ENCODE measurements at regions not wholly inside any gene's neighbourhood (a gene's known extent, or its start where the extent isn't known, plus 50 kb on each side); places are given as distances from the start of the nearest gene placed in this dataset.

DNA sequence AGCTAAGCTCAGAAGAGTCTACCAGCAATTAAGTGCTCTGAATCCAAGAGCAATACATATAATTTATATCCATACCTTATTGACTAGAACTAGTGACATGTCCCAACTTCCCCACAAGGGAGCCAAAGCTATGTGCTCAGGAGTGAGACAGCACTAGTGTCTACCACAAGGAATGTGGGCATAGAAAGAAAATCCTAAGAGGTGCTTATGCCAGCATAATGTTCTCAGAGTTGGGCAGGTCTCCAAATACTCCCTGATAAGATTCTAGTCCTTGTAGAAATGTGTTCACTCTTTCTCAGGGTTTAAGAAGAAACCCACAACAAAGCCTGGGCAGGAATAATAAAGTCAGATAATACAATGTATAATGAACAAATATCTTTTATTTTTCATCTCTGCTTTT lies 275.1 kb downstream of the BRINP1 start:
- no peaks in the 10 kb centered on the region for H3K9me2 ChIP-seq (ENCODE audit: insufficient read depth)
- Mint-ChIP-seq H3K27ac (no peak overlapping the region), H3K36me3 (ENCODE audit: low read depth) (no peaks in the 10 kb centered on the region), H3K9me3 (no peaks in the 10 kb centered on the region), H3K4me3 (no peak overlapping the region), H3K27me3 (ENCODE audit: insufficient read depth, low read depth, poor library complexity) (no peaks in the 10 kb centered on the region), H3K4me1 (peaks cover 13% of the 10 kb centered on the region)
- no peak for DNase-seq (ENCODE audit: low spot score)
- H4K20me1 ChIP-seq (replicated peaks; ENCODE audit: insufficient read depth): no peaks in the 10 kb centered on the region
- H3K4me1 ChIP-seq (ENCODE audit: insufficient read depth): peaks cover 6% of the 10 kb centered on the region
- H3K4me3 ChIP-seq: no peak overlapping the region
- H3K79me2 ChIP-seq (replicated peaks; ENCODE audit: insufficient read depth): no peaks in the 10 kb centered on the region
- H3F3A ChIP-seq (replicated peaks; ENCODE audit: low read depth): no peaks in the 10 kb centered on the region
- H3K4me2 ChIP-seq: no peak overlapping the region
- H3K36me3 ChIP-seq (ENCODE audit: insufficient read depth): no peaks in the 10 kb centered on the region
- TF ChIP-seq EZH2phosphoT487 (IDR thresholded peaks at IDR 0.05; ENCODE audit: unreplicated experiment) (no peak), EZH2 (IDR thresholded peaks at IDR 0.05; ENCODE audit: low read depth, unreplicated experiment) (no peak)
- ATAC-seq: no peak
- H2AFZ ChIP-seq: no peak overlapping the region
- H3K27me3 ChIP-seq (ENCODE audit: insufficient read depth): no peaks in the 10 kb centered on the region
- no peak overlapping the region for H3K27ac ChIP-seq (ENCODE audit: low read depth)

DNA sequence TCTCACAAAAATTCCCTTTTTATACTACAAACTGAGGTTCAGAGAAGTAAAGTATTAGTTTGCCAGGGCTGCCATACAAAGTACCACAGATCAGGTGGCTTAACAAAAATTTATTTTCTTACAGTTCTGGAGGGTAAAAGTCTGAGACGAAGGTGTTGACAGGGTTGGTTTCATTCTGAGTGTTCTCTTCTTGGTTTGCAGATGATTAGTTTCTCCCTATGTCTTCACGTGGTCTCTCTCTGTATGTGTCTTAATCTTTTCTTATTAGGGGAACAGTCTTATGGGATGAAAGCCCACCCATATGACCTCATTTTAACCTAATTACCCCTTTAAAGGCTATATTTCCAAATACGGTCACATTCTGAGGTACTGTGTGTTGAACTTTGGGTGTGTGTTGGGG lies 274.2 kb downstream of the BRINP1 start:
- no peak overlapping the region for H3K27ac ChIP-seq (ENCODE audit: low read depth)
- TF ChIP-seq NANOG (IDR thresholded peaks at IDR 0.05; ENCODE audit: borderline replicate concordance): no peak
- H3K36me3 Mint-ChIP-seq (ENCODE audit: low read depth): no peaks in the 10 kb centered on the region
- H3K4me1 Mint-ChIP-seq: peaks cover 10% of the 10 kb centered on the region
- no peaks in the 10 kb centered on the region for H3K4me1 ChIP-seq (ENCODE audit: insufficient read depth)
- no peaks in the 10 kb centered on the region for H3K27me3 Mint-ChIP-seq (ENCODE audit: insufficient read depth, low read depth, poor library complexity)
- no peaks in the 10 kb centered on the region for H3F3A ChIP-seq (replicated peaks; ENCODE audit: low read depth)
- H3K27ac Mint-ChIP-seq: no peak overlapping the region
- no peak overlapping the region for H3K4me2 ChIP-seq
- H3K9me3 Mint-ChIP-seq: no peaks in the 10 kb centered on the region
- no peaks in the 10 kb centered on the region for H3K27me3 ChIP-seq (ENCODE audit: insufficient read depth)
- H3K4me3 Mint-ChIP-seq: no peak overlapping the region
- H3K79me2 ChIP-seq (replicated peaks; ENCODE audit: insufficient read depth): no peaks in the 10 kb centered on the region
- no peaks in the 10 kb centered on the region for H3K9me2 ChIP-seq (ENCODE audit: insufficient read depth)
- H2AFZ ChIP-seq: no peak overlapping the region
- no peaks in the 10 kb centered on the region for H3K36me3 ChIP-seq (ENCODE audit: insufficient read depth)
- no peak for DNase-seq (ENCODE audit: low spot score)
- no peaks in the 10 kb centered on the region for H4K20me1 ChIP-seq (replicated peaks; ENCODE audit: insufficient read depth)
- H3K4me3 ChIP-seq: no peak overlapping the region
- no peak for ATAC-seq

DNA sequence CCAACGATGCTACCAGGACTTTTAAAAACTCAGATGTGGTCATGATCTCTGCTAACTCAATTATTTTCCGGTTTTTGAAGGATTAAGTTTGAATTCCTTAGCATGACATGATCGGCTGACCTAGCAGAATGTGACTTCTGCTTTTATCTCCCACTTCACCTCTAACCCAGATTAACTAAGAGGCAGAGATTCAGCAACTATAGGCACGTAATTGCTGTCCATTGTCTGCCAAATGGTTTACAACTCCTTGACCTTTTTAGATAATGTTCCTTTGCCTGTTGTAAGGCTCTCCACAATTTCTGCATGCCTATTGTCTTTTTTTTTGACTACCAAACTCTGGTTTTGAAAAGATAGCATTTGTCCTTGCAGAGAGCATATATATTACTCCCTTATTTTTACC lies 268.2 kb downstream of the BRINP1 start:
- no peaks in the 10 kb centered on the region for H3K36me3 Mint-ChIP-seq (ENCODE audit: low read depth)
- no peak for ATAC-seq

DNA sequence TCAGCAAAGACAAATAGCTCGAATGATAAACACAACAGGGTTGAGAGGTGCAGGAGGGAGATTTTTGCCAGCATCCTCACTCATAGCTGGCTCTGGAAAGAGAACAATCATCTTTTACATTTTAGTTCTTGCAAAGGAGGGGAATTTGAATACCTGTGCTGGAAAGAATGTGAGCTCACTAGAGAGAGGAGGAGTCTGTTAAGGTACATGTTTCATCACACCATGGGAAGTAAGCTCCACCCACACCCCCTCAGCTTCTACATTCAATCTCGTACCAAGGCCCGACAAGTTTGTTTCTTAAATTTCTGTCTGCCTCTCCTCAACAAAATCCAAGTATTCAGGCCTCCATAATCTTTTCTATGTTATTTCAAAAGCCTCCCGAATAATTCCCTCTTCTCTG lies 254.6 kb downstream of the BRINP1 start:
- H3F3A ChIP-seq (replicated peaks; ENCODE audit: low read depth): no peaks in the 10 kb centered on the region; the same call in 1 of the 2 replicates
- H4K20me1 ChIP-seq (replicated peaks; ENCODE audit: insufficient read depth): no peaks in the 10 kb centered on the region
- no peak overlapping the region for H3K4me3 Mint-ChIP-seq
- H3K9me3 Mint-ChIP-seq: no peaks in the 10 kb centered on the region
- peaks cover 8% of the 10 kb centered on the region; the same call in 1 of the 2 replicates for H3K9me2 ChIP-seq (ENCODE audit: insufficient read depth)
- no peaks in the 10 kb centered on the region for H3K27me3 Mint-ChIP-seq (ENCODE audit: insufficient read depth, low read depth, poor library complexity)
- H3K36me3 Mint-ChIP-seq (ENCODE audit: low read depth): no peaks in the 10 kb centered on the region
- ATAC-seq (peak; percentile 78), DNase-seq (ENCODE audit: low spot score) (peak; percentile 68)
- H2AFZ ChIP-seq: peak overlapping the region; percentile 56; the same call in 1 of the 2 replicates
- H3K4me3 ChIP-seq: no peak overlapping the region
- 0 out of 2 replicates have a peak overlapping the region, but pooled peaks have one; percentile 17 for H3K27ac ChIP-seq (ENCODE audit: low read depth)
- no peaks in the 10 kb centered on the region; the same call in 1 of the 2 replicates for H3K36me3 ChIP-seq (ENCODE audit: insufficient read depth)
- peaks cover 12% of the 10 kb centered on the region for H3K4me1 Mint-ChIP-seq
- 0 out of 2 replicates have a peak overlapping the region, but pooled peaks have one; percentile 13 for H3K4me2 ChIP-seq
- no peaks in the 10 kb centered on the region for H3K27me3 ChIP-seq (ENCODE audit: insufficient read depth)
- no peak overlapping the region for H3K27ac Mint-ChIP-seq
- no peaks in the 10 kb centered on the region for H3K79me2 ChIP-seq (replicated peaks; ENCODE audit: insufficient read depth)
- peaks cover 14% of the 10 kb centered on the region; the same call in 1 of the 2 replicates for H3K4me1 ChIP-seq (ENCODE audit: insufficient read depth)
- TF ChIP-seq POLR2AphosphoS5 (IDR thresholded peaks at IDR 0.05; ENCODE audit: low read depth) (no peak), NANOG (IDR thresholded peaks at IDR 0.05; ENCODE audit: borderline replicate concordance) (no peak), EZH2 (IDR thresholded peaks at IDR 0.05; ENCODE audit: low read depth, unreplicated experiment) (no peak), ZNF114 (CRISPR knock-in tag; IDR thresholded peaks at IDR 0.05) (no peak), CREB1 (CRISPR knock-in tag; IDR thresholded peaks at IDR 0.05; ENCODE audit: low read depth) (no peak)
- TF ChIP-seq, protein P1, sequence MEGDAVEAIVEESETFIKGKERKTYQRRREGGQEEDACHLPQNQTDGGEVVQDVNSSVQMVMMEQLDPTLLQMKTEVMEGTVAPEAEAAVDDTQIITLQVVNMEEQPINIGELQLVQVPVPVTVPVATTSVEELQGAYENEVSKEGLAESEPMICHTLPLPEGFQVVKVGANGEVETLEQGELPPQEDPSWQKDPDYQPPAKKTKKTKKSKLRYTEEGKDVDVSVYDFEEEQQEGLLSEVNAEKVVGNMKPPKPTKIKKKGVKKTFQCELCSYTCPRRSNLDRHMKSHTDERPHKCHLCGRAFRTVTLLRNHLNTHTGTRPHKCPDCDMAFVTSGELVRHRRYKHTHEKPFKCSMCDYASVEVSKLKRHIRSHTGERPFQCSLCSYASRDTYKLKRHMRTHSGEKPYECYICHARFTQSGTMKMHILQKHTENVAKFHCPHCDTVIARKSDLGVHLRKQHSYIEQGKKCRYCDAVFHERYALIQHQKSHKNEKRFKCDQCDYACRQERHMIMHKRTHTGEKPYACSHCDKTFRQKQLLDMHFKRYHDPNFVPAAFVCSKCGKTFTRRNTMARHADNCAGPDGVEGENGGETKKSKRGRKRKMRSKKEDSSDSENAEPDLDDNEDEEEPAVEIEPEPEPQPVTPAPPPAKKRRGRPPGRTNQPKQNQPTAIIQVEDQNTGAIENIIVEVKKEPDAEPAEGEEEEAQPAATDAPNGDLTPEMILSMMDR (conservative IDR thresholded peaks at IDR 0.05; ENCODE audit: low read depth in 2 of 2): no peak

More for the DNA sequence above, 268.2 kb downstream of the BRINP1 start:
- no peak overlapping the region for H3K27ac ChIP-seq (ENCODE audit: low read depth)
- no peaks in the 10 kb centered on the region for H4K20me1 ChIP-seq (replicated peaks; ENCODE audit: insufficient read depth)
- Mint-ChIP-seq H3K27ac (no peak overlapping the region), H3K4me1 (peaks cover 9% of the 10 kb centered on the region; the same call in 2 of the 3 replicates), H3K4me3 (no peak overlapping the region), H3K27me3 (ENCODE audit: insufficient read depth, low read depth, poor library complexity) (no peaks in the 10 kb centered on the region), H3K9me3 (no peaks in the 10 kb centered on the region)
- no peaks in the 10 kb centered on the region for H3F3A ChIP-seq (replicated peaks; ENCODE audit: low read depth)
- TF ChIP-seq STAT1 (IDR thresholded peaks at IDR 0.05; ENCODE audit: unreplicated experiment) (no peak), NANOG (IDR thresholded peaks at IDR 0.05; ENCODE audit: borderline replicate concordance) (peak; percentile 52; the same call in 1 of the 2 replicates)
- no peak overlapping the region for H2AFZ ChIP-seq
- H3K4me1 ChIP-seq (ENCODE audit: insufficient read depth): no peaks in the 10 kb centered on the region; the same call in 1 of the 2 replicates
- DNase-seq (ENCODE audit: low spot score): peak; percentile 35
- no peaks in the 10 kb centered on the region for H3K9me2 ChIP-seq (ENCODE audit: insufficient read depth)
- no peak overlapping the region for H3K4me3 ChIP-seq
- peak overlapping the region; percentile 7; the same call in 1 of the 2 replicates for H3K4me2 ChIP-seq
- no peaks in the 10 kb centered on the region for H3K79me2 ChIP-seq (replicated peaks; ENCODE audit: insufficient read depth)
- no peaks in the 10 kb centered on the region for H3K27me3 ChIP-seq (ENCODE audit: insufficient read depth)
- no peaks in the 10 kb centered on the region for H3K36me3 ChIP-seq (ENCODE audit: insufficient read depth)

Measured in GM23338 (cell line).